ENCODE measurements at regions not wholly inside any gene's neighbourhood (a gene's known extent, or its start where the extent isn't known, plus 50 kb on each side); places are given as distances from the start of the nearest gene placed in this dataset.

GRCh38 chr21:31497914-31498313, 153.9 kb upstream of the TIAM1 start:
- DNase-seq, result peak; percentile 68 to 87

- peak; percentile 39 to 89 for DNase-seq
Observed at GRCh38 chr21:31493350-31493880, 149.4 kb upstream of the TIAM1 start.

- DNase-seq, result no peak
Observed at GRCh38 chr21:31491617-31492016, 147.6 kb upstream of the TIAM1 start.

GRCh38 chr21:31490443-31490842, 146.4 kb upstream of the TIAM1 start:
- DNase-seq, result peak in 1 of 2 experiments; percentile 50

- DNase-seq, result no peak
Observed at GRCh38 chr21:31489726-31490125, 145.7 kb upstream of the TIAM1 start.

GRCh38 chr21:31489014-31489413, 145.0 kb upstream of the TIAM1 start:
- no peak for DNase-seq

GRCh38 chr21:31484219-31484618, 140.2 kb upstream of the TIAM1 start:
- no peak for DNase-seq

- DNase-seq, result no peak
Observed at GRCh38 chr21:31483146-31483545, 139.1 kb upstream of the TIAM1 start.

- DNase-seq, result no peak
Observed at GRCh38 chr21:31482460-31482859, 138.4 kb upstream of the TIAM1 start.

GRCh38 chr21:31480228-31480627, 136.2 kb upstream of the TIAM1 start:
- no peak for DNase-seq

GRCh38 chr21:31479714-31480113, 135.7 kb upstream of the TIAM1 start:
- no peak for DNase-seq

GRCh38 chr21:31479222-31479621, 135.2 kb upstream of the TIAM1 start:
- no peak for DNase-seq

GRCh38 chr21:31476263-31477022, 132.4 kb upstream of the TIAM1 start:
- no peak for DNase-seq

- no peak for DNase-seq
Observed at GRCh38 chr21:31475223-31475622, 131.2 kb upstream of the TIAM1 start.

- DNase-seq, result no peak
Observed at GRCh38 chr21:31473685-31474345, 129.8 kb upstream of the TIAM1 start.

GRCh38 chr21:31471865-31472264, 127.8 kb upstream of the TIAM1 start:
- no peak for DNase-seq

GRCh38 chr21:31470896-31471694, 127.0 kb upstream of the TIAM1 start:
- DNase-seq, result no peak

GRCh38 chr21:31460980-31461379, 116.9 kb upstream of the TIAM1 start:
- no peak for DNase-seq

- DNase-seq, result peak in 1 of 2 experiments; percentile 34
Observed at GRCh38 chr21:31459457-31459856, 115.4 kb upstream of the TIAM1 start.

GRCh38 chr21:31457675-31458074, 113.6 kb upstream of the TIAM1 start:
- DNase-seq, result no peak

GRCh38 chr21:31456201-31456600, 112.1 kb upstream of the TIAM1 start:
- DNase-seq, result no peak

GRCh38 chr21:31455506-31455905, 111.4 kb upstream of the TIAM1 start:
- no peak for DNase-seq

GRCh38 chr21:31450980-31451379, 106.9 kb upstream of the TIAM1 start:
- no peak for DNase-seq
